WERI-Rb-1 (cell line): ENCODE measurements at regions not wholly inside any gene's neighbourhood (a gene's known extent, or its start where the extent isn't known, plus 50 kb on each side); places are given as distances from the start of the nearest gene placed in this dataset.

Source experiments
- DNase-seq: peaks from one replicate; pipeline ENCODE4 v3.0.0-alpha.2; 2020
- H3K27ac ChIP-seq: fragments of 250-450 bp; sonication (Bioruptor Pico); 2 replicates; pipeline ENCODE4 v1.5.1; 2020; ENCODE audit warnings: mild to moderate bottlenecking, moderate library complexity
- H3K27me3 ChIP-seq: fragments of 250-450 bp; sonication (Bioruptor Pico); 2 replicates; pipeline ENCODE4 v1.5.1; 2021; ENCODE audit warnings: mild to moderate bottlenecking, low read depth, moderate library complexity; ENCODE audit not compliant: insufficient read depth, severe bottlenecking
- H3K36me3 ChIP-seq: fragments of 250-450 bp; sonication (Bioruptor Pico); 2 replicates; pipeline ENCODE4 v1.5.1; 2020; ENCODE audit warnings: mild to moderate bottlenecking, moderate library complexity
- H3K4me3 ChIP-seq: 2 replicates; pipeline ENCODE4 v1.5.1; 2011; ENCODE audit warnings: low read depth, mild to moderate bottlenecking, control low read depth, low read length
- H3K9me3 ChIP-seq: fragments of 250-450 bp; sonication (Bioruptor Pico); 2 replicates; pipeline ENCODE4 v1.5.1; 2021; ENCODE audit warnings: mild to moderate bottlenecking, moderate library complexity; ENCODE audit not compliant: severe bottlenecking
- CTCF ChIP-seq: IDR thresholded peaks from 2 replicates; pipeline ENCODE4 v1.5.1; 2011; ENCODE audit warnings: low read depth, mild to moderate bottlenecking, control low read depth, inconsistent platforms, low read length

GRCh38 chr2:136234261-136234660 lies 116.3 kb upstream of the CXCR4 start:
- Histone ChIP-seq H3K27ac (no peak overlapping the region), H3K9me3 (no peaks in the 10 kb centered on the region), H3K4me3 (no peak overlapping the region), H3K27me3 (no peaks in the 10 kb centered on the region), H3K36me3 (no peaks in the 10 kb centered on the region)
- TF ChIP-seq CTCF = no peak
- DNase-seq = no peak

GRCh38 chr2:136233298-136233697 lies 115.3 kb upstream of the CXCR4 start:
- no peak overlapping the region for H3K4me3 ChIP-seq
- DNase-seq = no peak
- H3K9me3 ChIP-seq = no peaks in the 10 kb centered on the region
- H3K27me3 ChIP-seq = no peaks in the 10 kb centered on the region
- no peaks in the 10 kb centered on the region for H3K36me3 ChIP-seq
- no peak overlapping the region for H3K27ac ChIP-seq
- TF ChIP-seq CTCF = no peak

- no peaks in the 10 kb centered on the region for H3K9me3 ChIP-seq
- H3K27ac ChIP-seq = no peak overlapping the region
- no peak overlapping the region for H3K4me3 ChIP-seq
- no peaks in the 10 kb centered on the region for H3K27me3 ChIP-seq
- DNase-seq = no peak
- H3K36me3 ChIP-seq = no peaks in the 10 kb centered on the region
- TF ChIP-seq CTCF = no peak
Observed at GRCh38 chr2:136232456-136233172, 114.7 kb upstream of the CXCR4 start.

GRCh38 chr2:136230464-136230863 lies 112.5 kb upstream of the CXCR4 start:
- Histone ChIP-seq H3K36me3 (no peaks in the 10 kb centered on the region), H3K27ac (no peak overlapping the region), H3K9me3 (no peaks in the 10 kb centered on the region), H3K4me3 (no peak overlapping the region), H3K27me3 (no peaks in the 10 kb centered on the region)
- TF ChIP-seq CTCF = no peak
- DNase-seq = no peak

GRCh38 chr2:136226903-136227302 lies 109.0 kb upstream of the CXCR4 start:
- Histone ChIP-seq H3K9me3 (no peaks in the 10 kb centered on the region), H3K36me3 (no peaks in the 10 kb centered on the region), H3K27ac (no peak overlapping the region), H3K4me3 (no peak overlapping the region), H3K27me3 (no peaks in the 10 kb centered on the region)
- TF ChIP-seq CTCF = no peak
- no peak for DNase-seq
